Spleen (tissue), 11 donors: ENCODE measurements at regions not wholly inside any gene's neighbourhood (a gene's known extent, or its start where the extent isn't known, plus 50 kb on each side); places are given as distances from the start of the nearest gene placed in this dataset.
"Not testable (repeated sequence)": the region's sequence is repeated elsewhere in the genome, so short reads cannot be mapped to it uniquely, and the experiment has no call there.

ENCODE experiments used
- DNase-seq: peaks from one replicate; pipeline ENCODE4 v3.0.0-alpha.2; 2020
- H3K27ac ChIP-seq, 8 donors: fragments of 200-600 bp; sonication (generic) in 7 of 8; 1 replicate in 4 of 8; 2 replicates in 4 of 8; pipeline versions ENCODE4 v1.5.0 to v1.8.0; 2016 to 2021; ENCODE audit warnings: inconsistent platforms in 4 of 8, mild to moderate bottlenecking in 4 of 8, moderate library complexity in 1 of 8
- H3K27me3 ChIP-seq, 7 donors: fragments of 200-600 bp; sonication (generic) in 6 of 7; replicated peaks in 1 of 7; 1 replicate in 4 of 7; 2 replicates in 3 of 7; pipeline versions ENCODE4 v1.5.0 to v1.8.0; 2016 to 2021; ENCODE audit warnings: inconsistent platforms in 3 of 7, mild to moderate bottlenecking in 1 of 7
- H3K36me3 ChIP-seq, 6 donors: fragments of 200-600 bp; sonication (generic) in 5 of 6; 1 replicate in 4 of 6; 2 replicates in 2 of 6; pipeline versions ENCODE4 v1.5.0 to v1.8.0; 2016 to 2021; ENCODE audit warnings: inconsistent platforms in 2 of 6
- H3K4me1 ChIP-seq, 6 donors: fragments of 200-600 bp; sonication (generic) in 5 of 6; 1 replicate in 3 of 6; 2 replicates in 3 of 6; pipeline versions ENCODE4 v1.5.0 to v1.8.0; 2016 to 2021; ENCODE audit warnings: inconsistent platforms in 3 of 6
- H3K4me3 ChIP-seq, 8 donors: fragments of 200-600 bp; sonication (generic) in 7 of 8; 1 replicate in 4 of 8; 2 replicates in 4 of 8; pipeline versions ENCODE4 v1.5.0 to v1.8.0; 2016 to 2021; ENCODE audit warnings: inconsistent platforms in 4 of 8, mild to moderate bottlenecking in 4 of 8, moderate library complexity in 2 of 8
- H3K9me3 ChIP-seq, 8 donors: fragments of 200-600 bp; sonication (generic) in 7 of 8; 1 replicate in 4 of 8; 2 replicates in 4 of 8; pipeline versions ENCODE4 v1.5.0 to v1.8.0; 2016 to 2021; ENCODE audit warnings: inconsistent platforms in 4 of 8
- CTCF ChIP-seq, 11 experiments: fragments of 200-600 bp in 7 of 11; fragments of 450-650 bp in 4 of 11; sonication (generic) in 4 of 11; IDR thresholded peaks in 8 of 11; conservative IDR thresholded peaks in 3 of 11; 1 replicate in 7 of 11; 2 replicates in 4 of 11; pipeline versions ENCODE4 v1.4.0 to v1.8.0; 2016 to 2021; ENCODE audit warnings: antibody characterized with exemption in 11 of 11, inconsistent platforms in 4 of 11, mild to moderate bottlenecking in 1 of 11
- POLR2A ChIP-seq, 3 donors: fragments of 450-650 bp; IDR thresholded peaks; one replicate each; pipeline ENCODE4 v1.5.1; 2017; ENCODE audit warnings: antibody characterized with exemption in 3 of 3, mild to moderate bottlenecking in 1 of 3
- POLR2AphosphoS5 ChIP-seq, 3 donors: sonication (generic); formaldehyde crosslinking; IDR thresholded peaks; one replicate each; pipeline ENCODE4 v1.5.1; 2017; ENCODE audit warnings: antibody characterized with exemption in 3 of 3
- WGBS, 5 donors: extraction: QIAGEN DNeasy Blood & Tissue Kit in 3 of 5; methylation state at CpG; one replicate each; pipeline versions ENCODE4 v1.1.5 to v1.1.7; 2013 to 2018; 5-methylcytosine and 5-hydroxymethylcytosine counted together
- intact Hi-C: fragments of 100-400 bp; cut with DNase I; formaldehyde crosslinking; loops from one replicate; pipeline ENCODE4 v1.15.0; 2023; ENCODE audit warnings: low total_unique reads
- donor health status: healthy with polysubstance abuse.
- donor health status: DM: no; HTN: no; CAD: no; lungs with moderate emphysema.
- donor health status: DM: no; HTN: no; CAD: no.
- donor health status: Bipolar disorder and iron deficiency.
- donor health status: healthy.
- donor health status: DM: no; HTN: no; CAD: no.
- donor health status: DM: yes; HTN: yes; CAD: no.

- TF ChIP-seq CTCF (IDR thresholded peaks at IDR 0.05 in 8 of 11, conservative IDR thresholded peaks at IDR 0.05 in 3 of 11), result no peak
- H3K9me3 ChIP-seq, result peaks cover 0 to 16% (median 6%) of the 10 kb centered on the region in 8 donors
- no peak overlapping the region for H3K4me3 ChIP-seq
- no peaks in the 10 kb centered on the region for H3K36me3 ChIP-seq
- 80 to 92% (median 83%) methylated on average over 3 of the region's 3 CpGs for whole genome bisulfite sequencing, 5 donors
- intact Hi-C loops, result no loop called here
- H3K4me1 ChIP-seq, result no peaks in the 10 kb centered on the region
- H3K27ac ChIP-seq, result no peak overlapping the region
- DNase-seq, result no peak
- H3K27me3 ChIP-seq, result peaks cover 0 to 39% (median 0%) of the 10 kb centered on the region in 7 donors
Measured at GRCh38 chr12:113709456-113709855, 237.8 kb upstream of the LHX5 start.

GRCh38 chr12:113702836-113703235, 231.2 kb upstream of the LHX5 start:
- TF ChIP-seq POLR2A (IDR thresholded peaks at IDR 0.05) (no peak), POLR2AphosphoS5 (IDR thresholded peaks at IDR 0.05) (no peak)
- no peaks in the 10 kb centered on the region for H3K4me1 ChIP-seq
- H3K36me3 ChIP-seq, result no peaks in the 10 kb centered on the region
- H3K27me3 ChIP-seq, result peaks cover 0 to 48% (median 0%) of the 10 kb centered on the region in 7 donors
- peaks cover 0 to 6% (median 0%) of the 10 kb centered on the region in 8 donors for H3K9me3 ChIP-seq
- DNase-seq, result no peak
- intact Hi-C loops, result no loop called here
- H3K27ac ChIP-seq, result no peak overlapping the region
- H3K4me3 ChIP-seq, result no peak overlapping the region
- 72 to 81% (median 78%) methylated on average over 11 of the region's 11 CpGs for WGBS, 5 donors

GRCh38 chr12:113702276-113702675, 230.6 kb upstream of the LHX5 start:
- intact Hi-C loops, result no loop called here
- WGBS, 5 donors, result 63 to 82% (median 66%) methylated on average over 4 of the region's 4 CpGs

GRCh38 chr12:113700943-113701342, 229.3 kb upstream of the LHX5 start:
- H3K4me1 ChIP-seq, result no peaks in the 10 kb centered on the region
- no peak for DNase-seq
- no peaks in the 10 kb centered on the region for H3K36me3 ChIP-seq
- 15 to 24% (median 21%) methylated on average over 4 to 5 of the region's 5 CpGs for WGBS, 5 donors
- no peak overlapping the region for H3K27ac ChIP-seq
- intact Hi-C loops, result no loop called here
- no peak for TF ChIP-seq POLR2AphosphoS5 (IDR thresholded peaks at IDR 0.05)
- TF ChIP-seq POLR2A (IDR thresholded peaks at IDR 0.05), result no peak
- no peak for TF ChIP-seq CTCF (IDR thresholded peaks at IDR 0.05 in 8 of 11, conservative IDR thresholded peaks at IDR 0.05 in 3 of 11)
- H3K27me3 ChIP-seq, result peaks cover 0 to 58% (median 3%) of the 10 kb centered on the region in 7 donors
- H3K9me3 ChIP-seq, result peaks cover 0 to 6% (median 0%) of the 10 kb centered on the region in 8 donors
- no peak overlapping the region for H3K4me3 ChIP-seq

More at GRCh38 chr12:113702276-113702675, 230.6 kb upstream of the LHX5 start:
- peaks cover 0 to 6% (median 0%) of the 10 kb centered on the region in 8 donors for H3K9me3 ChIP-seq
- no peak for DNase-seq
- no peak overlapping the region for H3K27ac ChIP-seq
- H3K4me1 ChIP-seq, result no peaks in the 10 kb centered on the region
- H3K36me3 ChIP-seq, result no peaks in the 10 kb centered on the region
- H3K4me3 ChIP-seq, result no peak overlapping the region
- TF ChIP-seq POLR2A (IDR thresholded peaks at IDR 0.05), result no peak
- no peak for TF ChIP-seq POLR2AphosphoS5 (IDR thresholded peaks at IDR 0.05)
- TF ChIP-seq CTCF (IDR thresholded peaks at IDR 0.05 in 8 of 11, conservative IDR thresholded peaks at IDR 0.05 in 3 of 11), result no peak
- H3K27me3 ChIP-seq, result peaks cover 0 to 52% (median 2%) of the 10 kb centered on the region in 7 donors

- DNase-seq, H3K36me3 ChIP-seq, H3K4me3 ChIP-seq, H3K27ac ChIP-seq, H3K9me3 ChIP-seq, intact Hi-C loops, H3K4me1 ChIP-seq: not testable (repeated sequence)
- 45 to 78% (median 66%) methylated on average over 3 of the region's 3 CpGs for WGBS, 5 donors
- peaks cover 0 to 60% (median 3%) of the 10 kb centered on the region in 7 donors for H3K27me3 ChIP-seq
Measured at GRCh38 chr12:113699984-113700383, 228.3 kb upstream of the LHX5 start.
